H1 (cell line): ENCODE measurements at regions not wholly inside any gene's neighbourhood (a gene's known extent, or its start where the extent isn't known, plus 50 kb on each side); places are given as distances from the start of the nearest gene placed in this dataset.

Source experiments
- BRCA1 ChIP-seq: IDR thresholded peaks from 2 replicates; pipeline ENCODE4 v1.6.1; 2012; ENCODE audit warnings: low read depth, low read length, improper control_type of control experiment
- HDAC6 ChIP-seq: IDR thresholded peaks from one replicate; pipeline ENCODE4 v1.7.1; 2012; ENCODE audit warnings: low read depth, mild to moderate bottlenecking, inconsistent platforms, low read length, moderate library complexity
- JUN ChIP-seq: IDR thresholded peaks from 2 replicates; pipeline ENCODE4 v1.6.1; 2011; ENCODE audit warnings: low read depth, mild to moderate bottlenecking, improper control_type of control experiment, low read length
- RAD21 ChIP-seq, 2 experiments: IDR thresholded peaks in 1 of 2; conservative IDR thresholded peaks in 1 of 2; 2 replicates each; pipeline ENCODE4 v1.6.1; 2011; ENCODE audit warnings: low read depth in 2 of 2, low read length in 2 of 2, improper control_type of control experiment in 1 of 2, inconsistent platforms in 1 of 2, mild to moderate bottlenecking in 1 of 2, moderate library complexity in 1 of 2
- SP1 ChIP-seq: IDR thresholded peaks from 2 replicates; pipeline ENCODE4 v1.6.1; 2011; ENCODE audit warnings: low read depth, low read length
- SRF ChIP-seq: IDR thresholded peaks from 2 replicates; pipeline ENCODE4 v1.6.1; 2011; ENCODE audit warnings: mild to moderate bottlenecking, low read depth, low read length, moderate library complexity
- TEAD4 ChIP-seq: IDR thresholded peaks from 2 replicates; pipeline ENCODE4 v1.6.1; 2012; ENCODE audit warnings: low read depth, low read length, inconsistent platforms, mixed read lengths
- TF ChIP-seq, protein P1 (sequence below), 3 experiments: IDR thresholded peaks; 1 replicate in 2 of 3; 2 replicates in 1 of 3; pipeline versions ENCODE4 v1.5.1 to v1.6.1; 2011; ENCODE audit warnings: low read length in 3 of 3, mild to moderate bottlenecking in 3 of 3, inconsistent platforms in 2 of 3, low read depth in 1 of 3, moderate library complexity in 1 of 3; ENCODE audit not compliant: insufficient read depth in 1 of 3; ENCODE audit errors: control extremely low read depth in 1 of 3

DNA sequence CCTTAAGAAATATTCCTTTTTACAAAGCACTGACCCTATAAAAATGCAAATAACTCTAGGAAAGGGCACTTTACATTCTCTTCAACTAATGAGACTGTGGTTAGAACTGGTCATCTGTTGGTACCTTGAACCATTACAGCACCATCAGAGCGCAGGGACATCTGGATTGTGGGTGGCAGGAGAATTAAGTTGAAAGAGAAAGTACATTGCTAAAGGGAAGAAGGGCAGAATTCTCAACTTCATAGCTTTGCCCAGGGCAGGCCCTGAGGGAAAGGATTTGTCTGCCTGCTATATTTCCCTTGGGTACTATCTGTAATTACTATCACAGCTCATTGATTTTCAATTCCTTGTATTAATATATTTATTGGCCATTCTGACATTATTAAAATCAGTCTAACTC lies 196.8 kb downstream of the KLF12 start:
- TF ChIP-seq TEAD4 (no peak), JUN (no peak), SP1 (no peak), BRCA1 (no peak), HDAC6 (no peak), RAD21 (IDR thresholded peaks at IDR 0.05 in 1 of 2, conservative IDR thresholded peaks at IDR 0.05 in 1 of 2; ENCODE audit: low read depth in 2 of 2, low read length in 2 of 2) (no peak), SRF (no peak)
- TF ChIP-seq, protein P1, sequence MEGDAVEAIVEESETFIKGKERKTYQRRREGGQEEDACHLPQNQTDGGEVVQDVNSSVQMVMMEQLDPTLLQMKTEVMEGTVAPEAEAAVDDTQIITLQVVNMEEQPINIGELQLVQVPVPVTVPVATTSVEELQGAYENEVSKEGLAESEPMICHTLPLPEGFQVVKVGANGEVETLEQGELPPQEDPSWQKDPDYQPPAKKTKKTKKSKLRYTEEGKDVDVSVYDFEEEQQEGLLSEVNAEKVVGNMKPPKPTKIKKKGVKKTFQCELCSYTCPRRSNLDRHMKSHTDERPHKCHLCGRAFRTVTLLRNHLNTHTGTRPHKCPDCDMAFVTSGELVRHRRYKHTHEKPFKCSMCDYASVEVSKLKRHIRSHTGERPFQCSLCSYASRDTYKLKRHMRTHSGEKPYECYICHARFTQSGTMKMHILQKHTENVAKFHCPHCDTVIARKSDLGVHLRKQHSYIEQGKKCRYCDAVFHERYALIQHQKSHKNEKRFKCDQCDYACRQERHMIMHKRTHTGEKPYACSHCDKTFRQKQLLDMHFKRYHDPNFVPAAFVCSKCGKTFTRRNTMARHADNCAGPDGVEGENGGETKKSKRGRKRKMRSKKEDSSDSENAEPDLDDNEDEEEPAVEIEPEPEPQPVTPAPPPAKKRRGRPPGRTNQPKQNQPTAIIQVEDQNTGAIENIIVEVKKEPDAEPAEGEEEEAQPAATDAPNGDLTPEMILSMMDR (IDR thresholded peaks at IDR 0.05; ENCODE audit: control extremely low read depth in 1 of 3, insufficient read depth in 1 of 3, low read depth in 1 of 3, low read length in 3 of 3): no peak
